Neural progenitor cell (in vitro differentiated cells): ENCODE measurements at regions not wholly inside any gene's neighbourhood (a gene's known extent, or its start where the extent isn't known, plus 50 kb on each side); places are given as distances from the start of the nearest gene placed in this dataset.

Experiments used
- DNase-seq: peaks from one replicate; pipeline ENCODE4 v3.0.0-alpha.2; 2016; ENCODE audit warnings: low spot score
- H2AFZ ChIP-seq: fragments of 200-600 bp; sonication (generic); replicated peaks from 2 replicates; pipeline ENCODE4 v1.6.1; 2016; ENCODE audit warnings: antibody characterized with exemption
- H3F3A ChIP-seq: fragments of 200-600 bp; sonication (generic); 2 replicates; pipeline ENCODE4 v1.6.1; 2016; ENCODE audit warnings: antibody characterized with exemption, low read depth
- H3K27ac ChIP-seq: fragments of 200-600 bp; sonication (generic); 2 replicates; pipeline ENCODE4 v1.5.1; 2016; ENCODE audit warnings: mild to moderate bottlenecking
- H3K27me3 ChIP-seq: fragments of 200-600 bp; sonication (generic); 2 replicates; pipeline ENCODE4 v1.6.1; 2016; ENCODE audit warnings: mild to moderate bottlenecking, moderate library complexity
- H3K36me3 ChIP-seq: fragments of 200-600 bp; sonication (generic); 2 replicates; pipeline ENCODE4 v1.5.1; 2016
- H3K4me1 ChIP-seq: fragments of 200-600 bp; sonication (generic); 2 replicates; pipeline ENCODE4 v1.6.1; 2016; ENCODE audit warnings: mixed run types
- H3K4me2 ChIP-seq: fragments of 200-600 bp; sonication (generic); 2 replicates; pipeline ENCODE4 v1.6.1; 2016
- H3K4me3 ChIP-seq: fragments of 200-600 bp; sonication (generic); 2 replicates; pipeline ENCODE4 v1.5.1; 2016
- H3K79me2 ChIP-seq: fragments of 200-600 bp; sonication (generic); 2 replicates; pipeline ENCODE4 v1.6.1; 2016; ENCODE audit warnings: low read depth
- H3K9ac ChIP-seq: fragments of 200-600 bp; sonication (generic); 2 replicates; pipeline ENCODE4 v1.6.1; 2016
- H3K9me3 ChIP-seq: fragments of 200-600 bp; sonication (generic); 2 replicates; pipeline ENCODE4 v1.5.1; 2016; ENCODE audit warnings: low read depth
- H4K20me1 ChIP-seq: fragments of 200-600 bp; sonication (generic); 2 replicates; pipeline ENCODE4 v1.6.1; 2016; ENCODE audit warnings: low read depth
- H3K27ac Mint-ChIP-seq: 3 replicates; pipeline ENCODE4 v1.8.0; 2021; ENCODE audit warnings: mixed read lengths
- H3K27me3 Mint-ChIP-seq: 2 replicates; pipeline ENCODE4 v1.8.0; 2022; ENCODE audit warnings: low read depth, mild to moderate bottlenecking, inconsistent platforms, moderate library complexity, mixed read lengths; ENCODE audit not compliant: insufficient read depth
- H3K36me3 Mint-ChIP-seq: 3 replicates; pipeline ENCODE4 v1.8.0; 2021; ENCODE audit warnings: mixed read lengths
- H3K4me1 Mint-ChIP-seq: 3 replicates; pipeline ENCODE4 v1.8.0; 2021; ENCODE audit warnings: mixed read lengths
- H3K4me3 Mint-ChIP-seq: 3 replicates; pipeline ENCODE4 v1.8.0; 2021; ENCODE audit warnings: mild to moderate bottlenecking, moderate library complexity, mixed read lengths
- H3K9me3 Mint-ChIP-seq: 3 replicates; pipeline ENCODE4 v1.8.0; 2020; ENCODE audit warnings: mixed read lengths
- EZH2 ChIP-seq: fragments of 200-600 bp; sonication (generic); IDR thresholded peaks from 2 replicates; pipeline ENCODE4 v1.6.1; 2017; ENCODE audit warnings: antibody characterized with exemption, mild to moderate bottlenecking, moderate library complexity
- EZH2phosphoT487 ChIP-seq: fragments of 200-600 bp; sonication (generic); IDR thresholded peaks from 2 replicates; pipeline ENCODE4 v1.6.1; 2017; ENCODE audit warnings: antibody characterized with exemption
- TF ChIP-seq, protein P1 (sequence below): fragments of 200-600 bp; sonication (generic); IDR thresholded peaks from 2 replicates; pipeline ENCODE4 v1.5.1; 2017; ENCODE audit warnings: antibody characterized with exemption, mild to moderate bottlenecking

- no peaks in the 10 kb centered on the region for H3K27me3 Mint-ChIP-seq
These were observed 163.2 kb upstream of the ZNF32 start for GRCh38 chr10:43811871-43812270.

DNA sequence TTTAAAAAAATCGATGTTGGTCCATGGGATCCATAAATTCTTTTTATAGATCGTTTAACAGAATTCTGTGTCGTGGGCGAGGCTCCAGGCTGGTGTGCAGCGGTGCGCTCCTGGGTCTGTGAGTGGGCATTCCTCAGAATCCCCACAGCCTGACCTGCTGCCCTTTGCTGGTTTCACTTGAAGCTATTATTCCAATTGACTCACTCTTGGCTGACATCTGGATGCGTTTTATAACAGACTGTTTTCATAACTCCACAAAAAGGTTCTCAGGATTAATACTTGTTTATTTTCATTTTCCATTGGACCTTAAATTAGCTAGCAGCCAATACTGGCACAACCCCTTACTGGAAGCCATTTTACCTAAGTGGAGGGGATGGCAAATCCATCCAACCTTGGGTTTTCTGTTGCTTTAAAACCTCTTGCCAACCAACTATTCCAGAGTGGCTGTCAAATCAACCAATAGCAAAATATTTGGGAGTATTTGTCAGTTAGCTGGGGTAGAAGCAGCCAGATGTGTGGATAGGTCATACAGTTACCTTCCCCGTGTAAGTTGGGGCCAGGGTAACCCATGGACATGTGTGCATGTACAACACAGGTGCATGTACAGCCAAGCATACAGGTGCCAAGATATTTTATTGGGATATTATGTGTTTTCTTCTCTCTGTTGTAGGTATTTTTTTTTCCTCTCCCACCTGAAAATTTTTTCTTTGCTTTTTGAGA, 160.7 kb upstream of the ZNF32 start:
- no peak for DNase-seq
- Mint-ChIP-seq H3K27ac (no peak overlapping the region), H3K27me3 (no peaks in the 10 kb centered on the region), H3K4me3 (no peak overlapping the region), H3K4me1 (peaks cover 6% of the 10 kb centered on the region), H3K36me3 (no peaks in the 10 kb centered on the region), H3K9me3 (no peaks in the 10 kb centered on the region)
- Histone ChIP-seq H3K9ac (no peak overlapping the region), H3K36me3 (no peaks in the 10 kb centered on the region), H3K4me3 (no peak overlapping the region), H3K4me1 (peaks cover 7% of the 10 kb centered on the region), H3K27me3 (no peaks in the 10 kb centered on the region), H2AFZ (no peak overlapping the region), H3K9me3 (no peaks in the 10 kb centered on the region), H3K79me2 (no peaks in the 10 kb centered on the region), H4K20me1 (no peaks in the 10 kb centered on the region), H3F3A (no peaks in the 10 kb centered on the region), H3K27ac (no peak overlapping the region), H3K4me2 (no peak overlapping the region)
- TF ChIP-seq, protein P1, sequence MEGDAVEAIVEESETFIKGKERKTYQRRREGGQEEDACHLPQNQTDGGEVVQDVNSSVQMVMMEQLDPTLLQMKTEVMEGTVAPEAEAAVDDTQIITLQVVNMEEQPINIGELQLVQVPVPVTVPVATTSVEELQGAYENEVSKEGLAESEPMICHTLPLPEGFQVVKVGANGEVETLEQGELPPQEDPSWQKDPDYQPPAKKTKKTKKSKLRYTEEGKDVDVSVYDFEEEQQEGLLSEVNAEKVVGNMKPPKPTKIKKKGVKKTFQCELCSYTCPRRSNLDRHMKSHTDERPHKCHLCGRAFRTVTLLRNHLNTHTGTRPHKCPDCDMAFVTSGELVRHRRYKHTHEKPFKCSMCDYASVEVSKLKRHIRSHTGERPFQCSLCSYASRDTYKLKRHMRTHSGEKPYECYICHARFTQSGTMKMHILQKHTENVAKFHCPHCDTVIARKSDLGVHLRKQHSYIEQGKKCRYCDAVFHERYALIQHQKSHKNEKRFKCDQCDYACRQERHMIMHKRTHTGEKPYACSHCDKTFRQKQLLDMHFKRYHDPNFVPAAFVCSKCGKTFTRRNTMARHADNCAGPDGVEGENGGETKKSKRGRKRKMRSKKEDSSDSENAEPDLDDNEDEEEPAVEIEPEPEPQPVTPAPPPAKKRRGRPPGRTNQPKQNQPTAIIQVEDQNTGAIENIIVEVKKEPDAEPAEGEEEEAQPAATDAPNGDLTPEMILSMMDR: no peak
- TF ChIP-seq EZH2phosphoT487 (no peak), EZH2 (no peak)

More at GRCh38 chr10:43811871-43812270, 163.2 kb upstream of the ZNF32 start:
- Histone ChIP-seq H3K36me3 (no peaks in the 10 kb centered on the region), H3K4me1 (peaks cover 7% of the 10 kb centered on the region), H3K27me3 (no peaks in the 10 kb centered on the region), H3K9ac (no peak overlapping the region), H3K4me2 (no peak overlapping the region), H3F3A (no peaks in the 10 kb centered on the region), H3K4me3 (no peak overlapping the region), H3K27ac (no peak overlapping the region), H2AFZ (no peak overlapping the region), H4K20me1 (no peaks in the 10 kb centered on the region), H3K79me2 (no peaks in the 10 kb centered on the region), H3K9me3 (no peaks in the 10 kb centered on the region)
- Mint-ChIP-seq H3K36me3 (no peaks in the 10 kb centered on the region), H3K4me1 (peaks cover 6% of the 10 kb centered on the region), H3K4me3 (no peak overlapping the region), H3K9me3 (no peaks in the 10 kb centered on the region), H3K27ac (no peak overlapping the region)
- DNase-seq: no peak
- TF ChIP-seq, protein P1: no peak
- TF ChIP-seq EZH2phosphoT487 (no peak), EZH2 (no peak)

DNA sequence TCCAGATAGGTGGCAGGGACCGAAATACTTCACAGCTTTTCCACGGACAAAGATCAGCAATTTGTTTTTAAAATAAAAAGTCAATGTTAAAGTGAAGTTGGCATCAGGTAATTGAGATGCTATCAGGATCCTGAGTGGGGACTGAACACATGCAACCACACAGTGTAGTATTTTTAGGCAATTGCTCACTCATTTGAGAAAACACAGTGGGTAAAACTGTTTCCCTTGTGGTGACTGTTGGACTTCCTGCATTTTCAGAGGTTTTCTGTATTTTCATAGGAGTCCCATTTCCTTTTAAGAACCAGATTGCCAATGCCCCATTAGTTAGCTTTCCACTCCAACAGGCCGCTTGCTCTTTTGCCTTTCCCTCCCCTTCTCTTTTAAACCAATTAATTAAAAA, 159.5 kb upstream of the ZNF32 start:
- no peak overlapping the region for H3K4me3 ChIP-seq
- H3K27me3 Mint-ChIP-seq: no peaks in the 10 kb centered on the region
- no peak overlapping the region for H3K4me2 ChIP-seq
- no peaks in the 10 kb centered on the region for H3K36me3 ChIP-seq
- peaks cover 6% of the 10 kb centered on the region for H3K4me1 Mint-ChIP-seq
- no peak for DNase-seq
- H3K27ac ChIP-seq: no peak overlapping the region
- no peaks in the 10 kb centered on the region for H3K36me3 Mint-ChIP-seq
- no peaks in the 10 kb centered on the region for H4K20me1 ChIP-seq
- no peak overlapping the region for H2AFZ ChIP-seq
- no peak overlapping the region for H3K27ac Mint-ChIP-seq
- H3K4me3 Mint-ChIP-seq: no peak overlapping the region
- peaks cover 7% of the 10 kb centered on the region for H3K4me1 ChIP-seq
- TF ChIP-seq EZH2phosphoT487: no peak
- no peaks in the 10 kb centered on the region for H3K27me3 ChIP-seq
- H3F3A ChIP-seq: no peaks in the 10 kb centered on the region
- H3K9ac ChIP-seq: no peak overlapping the region
- H3K9me3 ChIP-seq: no peaks in the 10 kb centered on the region
- H3K79me2 ChIP-seq: no peaks in the 10 kb centered on the region
- no peaks in the 10 kb centered on the region for H3K9me3 Mint-ChIP-seq
